ENCODE measurements at regions not wholly inside any gene's neighbourhood (a gene's known extent, or its start where the extent isn't known, plus 50 kb on each side); places are given as distances from the start of the nearest gene placed in this dataset.

GRCh38 chr9:29176786-29177185 lies 1603.5 kb upstream of the C9orf72 start (continued):
- TF ChIP-seq ZFX (IDR thresholded peaks at IDR 0.05) = no peak

- no peaks in the 10 kb centered on the region for H3K36me3 ChIP-seq (ENCODE audit: control insufficient read depth in 1 of 2, insufficient read depth in 2 of 2, low read length in 2 of 2)
- no peak overlapping the region for H3K4me2 ChIP-seq (ENCODE audit: low read length)
- no TSS peak for BruUV-seq (replicated peaks)
- ChIA-PET POLR2A (no interaction called here), CTCF (no interaction called here), RAD21 (ENCODE audit: low non-redundant PET in 1 of 2, low total read pairs in 2 of 2, uncharacterized antibody in 2 of 2, unreplicated experiment in 2 of 2) (no interaction called here)
- no peak overlapping the region for H3K9ac ChIP-seq (ENCODE audit: low read length)
- no peak for DNase-seq (ENCODE audit: low read depth, low spot score)
- H3K79me2 ChIP-seq (ENCODE audit: insufficient read depth, low read length) = no peaks in the 10 kb centered on the region
- no peak overlapping the region for H3K4me3 ChIP-seq (replicated peaks in 1 of 2; ENCODE audit: low read depth in 1 of 2, low read length in 2 of 2)
- no peaks in the 10 kb centered on the region for H3K4me1 ChIP-seq (ENCODE audit: control insufficient read depth in 1 of 2, insufficient read depth in 2 of 2, low read length in 2 of 2)
- no peak for TF ChIP-seq ZBTB33 (IDR thresholded peaks at IDR 0.05; ENCODE audit: extremely low read depth, insufficient replicate concordance, low read length)
- no peak for TF ChIP-seq ZFX (IDR thresholded peaks at IDR 0.05)
- no peak for TF ChIP-seq REST (IDR thresholded peaks at IDR 0.05; ENCODE audit: low read depth)
- no peak for TF ChIP-seq CTCF (IDR thresholded peaks at IDR 0.05 in 2 of 3, conservative IDR thresholded peaks at IDR 0.05 in 1 of 3; ENCODE audit: borderline replicate concordance in 1 of 3, insufficient read depth in 1 of 3, low read depth in 2 of 3, low read length in 2 of 3)
- TF ChIP-seq EGR1 (IDR thresholded peaks at IDR 0.05; ENCODE audit: low read depth) = no peak
- no peak for TF ChIP-seq YY1 (IDR thresholded peaks at IDR 0.05; ENCODE audit: extremely low read depth, insufficient replicate concordance, low read depth, low read length)
- TF ChIP-seq ZNF274 (IDR thresholded peaks at IDR 0.05; ENCODE audit: low read depth, low read length) = no peak
- no peak for TF ChIP-seq ELF1 (IDR thresholded peaks at IDR 0.05; ENCODE audit: borderline replicate concordance, low read depth)
- no peak for TF ChIP-seq ATF3 (IDR thresholded peaks at IDR 0.05)
- no peak for TF ChIP-seq RAD21 (IDR thresholded peaks at IDR 0.05; ENCODE audit: low read depth)
- TF ChIP-seq POLR2AphosphoS5 (IDR thresholded peaks at IDR 0.05; ENCODE audit: low read depth, low read length) = no peak
- TF ChIP-seq CBX3 (IDR thresholded peaks at IDR 0.05; ENCODE audit: low read depth) = no peak
- no peak for TF ChIP-seq SIN3A (IDR thresholded peaks at IDR 0.05; ENCODE audit: low read depth)
- TF ChIP-seq JUND (IDR thresholded peaks at IDR 0.05) = no peak
- H3K9me3 ChIP-seq (ENCODE audit: control insufficient read depth in 1 of 2, insufficient read depth in 1 of 2, low read depth in 1 of 2, low read length in 2 of 2) = no peaks in the 10 kb centered on the region; a peak in 1 of 4 replicates
- no peaks in the 10 kb centered on the region for H3K27me3 ChIP-seq (ENCODE audit: insufficient read depth, low read length)
- intact Hi-C loops (cut with micrococcal nuclease) = no loop called here
- H2AFZ ChIP-seq (ENCODE audit: low read depth, low read length, poor library complexity, severe bottlenecking) = no peak overlapping the region
- no peak for ATAC-seq
- no peaks in the 10 kb centered on the region for H4K20me1 ChIP-seq (ENCODE audit: insufficient read depth)
- no peak overlapping the region for H3K27ac ChIP-seq (ENCODE audit: low read depth, low read length)
- no peaks in the 10 kb centered on the region for H3K9me2 ChIP-seq (ENCODE audit: insufficient read depth)
Observed at GRCh38 chr9:29183971-29184370, 1610.7 kb upstream of the C9orf72 start.
